ENCODE measurements at regions not wholly inside any gene's neighbourhood (a gene's known extent, or its start where the extent isn't known, plus 50 kb on each side); places are given as distances from the start of the nearest gene placed in this dataset.

GRCh38 chr14:96699666-96700065 is 97.5 kb upstream of the VRK1 start:
- TF ChIP-seq, protein P1, sequence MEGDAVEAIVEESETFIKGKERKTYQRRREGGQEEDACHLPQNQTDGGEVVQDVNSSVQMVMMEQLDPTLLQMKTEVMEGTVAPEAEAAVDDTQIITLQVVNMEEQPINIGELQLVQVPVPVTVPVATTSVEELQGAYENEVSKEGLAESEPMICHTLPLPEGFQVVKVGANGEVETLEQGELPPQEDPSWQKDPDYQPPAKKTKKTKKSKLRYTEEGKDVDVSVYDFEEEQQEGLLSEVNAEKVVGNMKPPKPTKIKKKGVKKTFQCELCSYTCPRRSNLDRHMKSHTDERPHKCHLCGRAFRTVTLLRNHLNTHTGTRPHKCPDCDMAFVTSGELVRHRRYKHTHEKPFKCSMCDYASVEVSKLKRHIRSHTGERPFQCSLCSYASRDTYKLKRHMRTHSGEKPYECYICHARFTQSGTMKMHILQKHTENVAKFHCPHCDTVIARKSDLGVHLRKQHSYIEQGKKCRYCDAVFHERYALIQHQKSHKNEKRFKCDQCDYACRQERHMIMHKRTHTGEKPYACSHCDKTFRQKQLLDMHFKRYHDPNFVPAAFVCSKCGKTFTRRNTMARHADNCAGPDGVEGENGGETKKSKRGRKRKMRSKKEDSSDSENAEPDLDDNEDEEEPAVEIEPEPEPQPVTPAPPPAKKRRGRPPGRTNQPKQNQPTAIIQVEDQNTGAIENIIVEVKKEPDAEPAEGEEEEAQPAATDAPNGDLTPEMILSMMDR (optimal IDR thresholded peaks at IDR 0.05 in 1 of 3, IDR thresholded peaks at IDR 0.05 in 1 of 3, conservative IDR thresholded peaks at IDR 0.05 in 1 of 3; ENCODE audit: extremely low read depth in 1 of 3, insufficient read depth in 2 of 3, low read length in 3 of 3) = no peak
- no peak for TF ChIP-seq EZH2 (IDR thresholded peaks at IDR 0.05; ENCODE audit: low read length)

Measured in keratinocyte (primary cell).